ENCODE measurements at regions not wholly inside any gene's neighbourhood (a gene's known extent, or its start where the extent isn't known, plus 50 kb on each side); places are given as distances from the start of the nearest gene placed in this dataset.
"Not testable (repeated sequence)": the region's sequence is repeated elsewhere in the genome, so short reads cannot be mapped to it uniquely, and the experiment has no call there.

DNA sequence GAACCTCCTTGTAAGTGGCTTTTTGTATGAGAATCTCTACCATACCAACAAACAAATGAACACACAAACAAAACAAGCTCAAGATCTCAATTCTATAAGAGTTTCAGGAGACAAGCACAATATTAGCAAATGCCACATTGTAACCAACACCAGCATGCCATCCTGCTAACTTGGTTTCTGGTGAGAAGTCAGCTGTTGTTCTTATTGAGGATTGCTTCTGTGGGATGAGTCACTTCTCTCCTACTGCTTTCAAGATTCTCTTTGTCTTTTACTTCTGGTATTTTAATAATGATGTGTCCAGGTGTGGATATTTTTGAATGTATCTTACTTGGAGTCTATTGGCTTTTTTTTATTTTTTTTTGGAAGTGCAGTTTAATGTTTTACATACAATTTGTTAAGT is 131.7 kb downstream of the BCL2L11 start:
- no peak for DNase-seq

DNA sequence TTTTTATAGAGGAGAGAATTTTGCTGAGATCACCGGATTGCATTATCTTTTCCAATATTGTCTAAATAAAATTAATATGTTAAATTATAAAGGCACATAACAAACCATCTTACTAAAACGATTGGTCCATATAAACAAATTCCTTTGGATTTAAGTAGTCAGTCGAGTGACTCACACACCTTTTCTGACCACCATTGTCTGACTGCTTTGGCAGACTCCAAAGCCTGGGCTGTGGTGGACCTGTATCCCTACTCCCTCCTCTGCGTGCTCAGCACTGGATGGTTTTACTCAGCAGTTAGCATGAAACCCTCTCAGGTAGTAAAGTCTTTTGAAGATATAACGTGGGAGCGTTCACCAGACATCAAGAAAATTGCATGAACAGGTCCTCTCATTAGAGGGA is 134.2 kb downstream of the BCL2L11 start:
- not testable (repeated sequence) for DNase-seq

DNA sequence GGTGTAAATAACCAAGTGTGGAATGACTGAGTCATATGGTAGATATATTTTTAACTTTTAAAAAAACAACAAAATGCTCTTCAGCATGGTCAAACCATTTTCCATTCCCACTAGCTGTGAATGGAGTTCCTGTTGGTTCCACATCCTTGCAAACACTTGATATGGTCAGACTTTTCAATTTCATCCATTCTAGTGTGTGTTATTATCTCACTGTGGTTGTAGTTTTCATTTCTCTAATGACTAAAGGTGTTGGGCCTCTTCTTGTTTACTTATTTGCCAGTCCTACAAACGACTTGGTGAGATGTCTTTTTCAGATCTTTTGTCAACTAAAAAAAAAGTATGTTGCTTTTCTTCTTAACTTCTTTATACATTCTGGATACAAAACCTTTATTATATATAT is 135.9 kb downstream of the BCL2L11 start:
- not testable (repeated sequence) for DNase-seq

DNA sequence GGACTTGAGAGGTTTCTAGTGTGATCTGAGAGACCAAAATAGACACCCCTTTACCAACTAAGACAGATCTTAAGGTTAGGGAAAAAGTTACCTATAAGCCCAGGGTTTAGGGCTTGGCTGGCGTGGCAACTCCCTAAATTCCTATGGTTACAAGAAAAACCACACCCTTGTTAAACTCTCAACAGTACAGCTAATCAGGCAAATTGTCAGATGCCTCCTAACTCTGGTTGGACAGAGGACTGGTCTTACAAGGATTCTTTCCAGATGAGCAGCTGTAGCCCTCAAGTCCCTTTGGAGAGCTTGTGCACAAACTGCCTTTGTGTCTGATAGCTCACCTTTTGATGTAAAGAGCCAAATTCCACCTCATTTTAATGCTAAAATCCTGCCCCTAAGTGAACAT is 136.9 kb downstream of the BCL2L11 start:
- not testable (repeated sequence) for DNase-seq

DNA sequence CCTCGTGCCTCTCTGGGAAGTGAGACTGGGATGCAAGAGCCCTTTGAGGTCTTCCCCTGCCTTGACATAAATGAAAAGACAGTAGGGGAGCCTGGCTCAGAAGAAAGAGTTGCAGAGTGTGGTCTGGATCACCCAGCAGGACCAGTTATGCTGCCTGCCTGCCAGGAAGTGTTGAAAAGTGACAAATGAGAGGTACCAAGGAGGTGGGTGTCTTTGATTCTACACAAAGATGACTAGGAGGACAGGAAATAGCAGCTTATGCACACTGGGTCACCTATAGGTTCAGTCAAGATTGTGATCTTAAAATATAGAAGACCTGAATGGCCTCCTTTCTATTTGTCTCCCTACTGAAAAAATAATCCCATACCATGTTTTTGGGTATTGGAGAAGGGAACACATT is 137.6 kb downstream of the BCL2L11 start:
- not testable (repeated sequence) for DNase-seq

DNA sequence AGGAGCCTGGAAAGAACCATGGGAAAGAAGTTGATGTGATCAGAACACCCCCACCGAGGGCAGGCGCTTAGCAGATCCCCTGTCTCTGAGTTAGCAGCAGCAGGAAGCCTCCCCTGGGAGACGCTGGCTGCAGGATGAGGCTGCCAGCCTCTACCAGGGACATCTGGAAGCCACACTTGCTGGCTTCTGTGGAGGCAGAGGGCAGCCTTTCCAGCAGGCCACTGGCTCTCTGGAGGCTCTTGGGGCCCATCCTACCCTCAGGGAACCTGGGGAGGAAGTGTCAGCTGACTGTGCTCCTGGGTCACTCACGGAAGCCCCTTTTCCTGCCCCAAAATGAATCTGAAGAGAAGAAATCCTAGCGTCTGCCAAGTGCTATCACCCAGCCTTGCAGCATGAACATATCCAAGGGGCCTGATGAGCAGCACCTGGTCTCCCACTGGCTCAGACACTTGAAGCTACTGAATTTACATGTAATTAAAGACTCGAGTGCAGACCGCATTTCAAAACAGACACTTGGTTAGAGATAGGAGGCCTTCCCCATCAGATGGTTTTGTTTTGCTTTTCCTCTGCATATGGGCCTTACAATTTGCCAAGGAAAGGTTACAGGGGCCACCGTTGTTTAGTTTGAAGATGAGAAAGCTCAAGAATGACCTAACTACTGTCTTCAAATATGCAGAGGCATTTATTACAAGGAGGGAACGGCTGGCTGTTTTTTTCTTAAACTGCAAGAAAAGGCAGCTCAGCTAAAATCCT is 142.1 kb downstream of the BCL2L11 start:
- not testable (repeated sequence) for DNase-seq

DNA sequence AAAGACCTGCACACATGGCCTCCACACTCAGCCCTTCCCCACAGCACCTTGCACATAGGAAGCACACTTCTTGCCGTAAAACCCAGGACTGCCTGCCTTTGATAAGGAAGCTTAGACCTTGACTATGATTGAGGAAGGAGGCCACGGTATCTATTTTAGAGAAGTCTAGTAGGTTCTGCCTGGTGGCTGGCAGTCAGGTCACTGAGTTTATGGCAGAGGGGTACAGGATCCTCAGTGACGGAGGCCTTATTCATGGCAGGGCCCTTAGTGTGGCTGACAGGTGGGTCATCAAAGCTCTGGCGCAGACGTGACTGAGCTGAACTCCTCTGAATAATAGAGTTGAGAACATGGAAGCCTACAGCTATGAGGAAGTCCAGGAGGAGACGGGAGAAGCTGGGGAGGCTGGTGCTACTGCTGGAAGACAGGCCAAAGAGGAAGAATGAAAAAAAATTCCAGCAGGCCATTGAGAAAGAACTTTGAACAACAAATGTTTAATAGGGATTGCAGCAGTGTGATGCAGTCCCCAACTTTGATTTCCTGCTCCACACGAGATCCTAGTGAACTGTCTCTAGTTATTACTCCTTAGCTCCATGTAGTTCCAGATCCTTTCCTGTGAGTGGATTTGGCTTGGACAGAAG is 142.8 kb downstream of the BCL2L11 start:
- DNase-seq, result not testable (repeated sequence)

DNA sequence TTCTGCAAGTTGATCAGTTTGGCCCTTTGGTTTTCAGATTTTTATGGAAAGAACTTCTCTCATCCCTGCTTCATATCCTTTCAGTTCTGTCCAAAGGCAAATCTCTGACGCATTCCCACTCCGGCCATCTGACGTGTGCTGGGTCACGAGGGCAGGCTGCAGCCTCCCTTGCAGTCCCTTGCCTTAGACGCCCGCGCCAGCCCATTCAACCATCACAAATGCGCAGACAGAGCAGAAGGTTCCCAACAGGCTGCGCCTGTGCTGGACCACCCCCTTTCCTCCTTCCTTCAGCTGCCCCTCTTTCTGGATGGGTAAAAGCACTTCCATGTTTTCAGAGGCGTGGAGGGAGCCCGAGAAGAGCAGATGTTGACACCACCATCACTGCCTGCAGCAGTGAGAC is 144.2 kb downstream of the BCL2L11 start:
- DNase-seq, result not testable (repeated sequence)

DNA sequence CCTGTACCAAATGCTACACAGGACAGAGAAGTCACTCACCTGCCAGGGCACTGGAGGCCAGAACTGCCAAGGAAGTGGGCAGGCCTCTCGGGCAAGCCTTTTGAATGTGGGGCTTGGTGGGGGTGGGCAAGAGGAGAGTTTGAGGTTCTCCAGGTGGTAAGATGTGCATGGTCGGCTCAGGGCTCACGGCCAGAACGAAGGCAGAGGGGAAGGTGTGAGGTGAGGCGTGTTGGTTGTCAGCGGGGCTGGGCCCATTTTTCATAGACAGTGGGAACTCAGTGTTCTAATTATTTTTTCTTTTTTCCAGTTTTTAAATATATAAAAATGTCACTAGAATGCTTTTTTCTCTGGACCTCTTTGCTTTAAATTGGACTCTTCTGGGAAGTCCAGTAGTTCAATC is 145.8 kb downstream of the BCL2L11 start:
- not testable (repeated sequence) for DNase-seq

DNA sequence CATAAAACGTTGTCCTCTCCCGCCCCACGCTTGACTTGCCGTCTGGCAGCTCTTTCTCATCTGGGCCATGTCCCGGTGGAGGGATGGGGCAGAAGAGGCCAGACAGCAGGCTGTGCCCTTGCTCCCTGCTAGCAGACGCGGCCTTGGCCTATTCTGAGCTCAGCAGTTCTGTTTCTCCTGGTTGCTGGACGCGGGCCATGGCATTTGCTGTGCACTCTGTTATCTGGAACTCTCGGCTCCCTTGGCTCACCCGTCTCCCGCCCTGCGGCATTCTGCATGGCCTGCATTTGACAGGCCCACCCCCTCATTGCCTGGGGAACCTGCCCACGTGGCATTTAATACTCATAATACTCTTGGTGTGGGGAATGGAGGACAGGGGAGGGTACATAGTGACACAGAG is 146.3 kb downstream of the BCL2L11 start:
- DNase-seq, result not testable (repeated sequence)

DNA sequence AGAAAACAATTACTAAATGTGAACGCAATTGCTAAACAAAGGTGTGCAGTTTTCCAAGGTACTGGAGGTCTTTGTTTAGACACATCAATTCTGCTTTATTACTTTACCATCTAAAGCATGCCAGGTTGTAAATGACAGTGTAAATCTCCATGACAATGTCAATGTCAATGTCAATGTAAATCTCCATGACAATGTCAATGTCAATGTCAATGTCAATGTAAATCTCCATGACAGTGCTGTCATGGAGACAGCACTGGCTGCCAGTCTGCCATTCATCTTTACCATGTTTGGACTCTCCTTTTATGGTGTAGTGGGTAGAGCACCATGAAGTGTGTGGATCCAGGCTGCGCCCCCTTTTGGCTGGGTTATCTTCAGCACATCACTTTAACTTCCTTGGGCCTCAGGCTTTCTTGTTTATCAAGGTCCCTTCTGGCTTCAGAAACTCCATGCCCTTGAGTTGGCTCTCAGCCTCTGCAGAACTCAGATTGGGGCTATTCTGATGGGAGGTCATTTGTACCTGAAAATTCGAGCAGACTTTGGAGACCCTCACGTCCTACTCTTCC is 149.1 kb downstream of the BCL2L11 start:
- not testable (repeated sequence) for DNase-seq

DNA sequence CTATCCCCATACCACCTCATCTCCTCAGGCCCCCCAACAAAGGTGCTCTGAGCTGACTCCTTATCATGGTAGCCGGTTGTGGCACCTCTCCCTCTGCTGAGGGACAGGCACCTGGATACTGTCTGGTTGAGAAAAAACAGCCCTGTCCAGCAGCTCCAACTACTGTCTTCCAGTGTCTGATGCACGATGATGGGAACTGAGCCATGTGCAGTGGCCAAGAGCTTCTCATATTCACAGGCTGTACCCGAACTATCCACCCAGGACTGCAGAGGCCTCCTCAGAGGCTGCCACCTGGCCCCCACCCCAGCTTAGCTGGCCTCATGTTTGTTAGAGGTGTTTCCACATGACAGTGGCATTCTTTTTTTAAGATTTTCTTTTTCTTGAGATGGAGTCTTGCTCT is 149.9 kb downstream of the BCL2L11 start:
- DNase-seq, result not testable (repeated sequence)

DNA sequence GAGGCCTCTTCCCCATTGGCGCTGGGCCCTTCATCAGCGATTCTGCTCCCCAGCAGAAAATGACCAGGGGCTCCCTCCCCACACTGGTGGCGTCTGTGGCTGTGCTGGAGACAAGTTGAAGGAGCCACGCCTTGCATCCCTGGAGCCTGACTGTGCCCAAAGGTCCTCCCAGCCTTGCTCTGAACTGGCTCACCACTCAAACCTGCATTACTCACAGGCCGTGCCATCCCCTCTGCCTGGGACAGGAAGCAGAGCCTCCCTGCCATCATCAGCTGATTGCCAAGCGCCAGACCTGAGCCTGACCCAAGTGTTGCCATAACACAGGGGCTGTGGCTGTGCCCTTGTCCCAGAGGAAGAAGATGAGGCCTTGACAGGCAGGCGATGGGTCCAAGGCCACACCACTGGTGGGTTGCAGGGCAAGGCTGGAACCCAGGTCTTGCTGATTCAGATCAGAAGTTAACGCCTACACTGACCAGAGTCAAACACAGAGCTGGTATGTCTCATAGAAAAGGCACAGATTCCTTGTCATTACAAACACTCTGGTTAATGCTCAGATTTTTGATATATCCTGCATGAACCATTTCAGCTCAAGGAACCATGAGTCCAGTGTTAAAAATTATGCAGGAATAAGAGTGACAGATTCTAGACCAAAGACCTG is 151.1 kb downstream of the BCL2L11 start:
- DNase-seq, result not testable (repeated sequence)

DNA sequence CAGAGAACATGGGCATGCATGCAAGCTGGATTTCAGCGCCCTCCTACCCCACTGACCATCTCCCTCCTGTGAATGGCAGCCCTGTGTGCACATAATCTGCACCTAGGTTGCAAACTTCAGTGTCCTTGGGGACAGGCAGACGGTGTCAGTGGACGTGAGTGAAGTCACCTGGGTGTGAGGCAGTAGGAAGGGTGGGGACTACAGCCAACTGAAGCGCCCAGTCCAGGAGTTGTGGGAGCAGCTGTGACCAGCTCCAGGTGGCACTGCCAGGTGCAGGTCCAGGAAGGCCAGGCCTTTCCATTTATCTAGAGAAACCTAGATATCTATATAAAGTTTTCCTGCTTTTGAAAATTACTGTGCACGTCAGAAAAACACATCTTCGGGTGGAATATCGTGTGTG is 152.3 kb downstream of the BCL2L11 start:
- DNase-seq, result not testable (repeated sequence)

DNA sequence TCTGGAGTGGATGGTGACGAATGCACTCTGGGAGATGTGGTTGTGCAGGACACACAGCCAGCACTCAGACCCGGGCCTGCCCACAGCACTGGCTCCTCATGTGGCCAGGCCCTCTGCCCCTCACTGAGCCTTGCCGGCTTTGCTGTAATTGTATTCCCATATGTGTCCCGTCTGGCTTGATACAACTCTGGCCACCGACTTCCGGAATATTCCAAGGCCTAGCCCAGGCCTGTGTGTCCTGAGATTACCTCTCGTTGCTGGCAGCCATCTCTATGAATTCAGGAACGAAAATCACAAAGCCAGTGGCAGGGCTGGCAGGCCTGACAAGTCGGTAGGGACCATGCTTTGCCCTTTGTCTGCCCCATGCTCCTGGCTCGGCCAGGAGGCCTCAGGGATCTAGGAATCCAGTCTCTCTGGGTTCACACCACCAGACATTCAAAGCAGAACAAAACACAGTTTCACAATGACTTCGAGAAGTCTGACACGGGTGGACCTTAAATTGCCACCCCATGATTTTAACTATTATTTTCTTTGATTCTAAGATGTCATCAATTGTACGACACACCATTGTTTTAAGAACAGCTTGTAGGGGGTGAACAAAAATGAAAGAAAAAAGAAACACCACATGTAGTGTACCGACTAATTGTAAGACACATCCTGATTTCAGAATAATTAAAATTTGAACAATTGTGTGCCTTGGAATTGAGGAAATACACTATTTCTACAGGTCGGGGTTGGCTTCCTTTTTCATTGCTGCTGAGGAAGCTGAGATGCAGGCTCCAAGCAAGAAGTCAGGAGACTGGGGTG is 154.5 kb downstream of the BCL2L11 start:
- not testable (repeated sequence) for DNase-seq

DNA sequence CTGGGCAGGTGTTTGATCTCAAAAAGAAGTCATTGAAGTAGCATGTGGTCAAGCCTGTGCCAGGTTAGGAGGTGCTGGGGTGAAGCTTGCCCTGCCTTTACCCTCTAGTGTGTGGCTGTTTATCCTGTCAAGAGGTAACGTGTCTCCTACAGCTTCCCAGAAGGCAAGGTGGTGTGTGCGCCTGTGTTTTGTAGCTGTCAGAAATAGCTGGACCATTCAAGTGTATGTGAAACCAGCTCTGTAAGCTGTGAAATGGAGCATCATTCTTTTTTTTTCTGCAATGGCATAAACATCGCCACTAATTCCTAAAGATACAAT is 155.1 kb downstream of the BCL2L11 start:
- not testable (repeated sequence) for DNase-seq

DNA sequence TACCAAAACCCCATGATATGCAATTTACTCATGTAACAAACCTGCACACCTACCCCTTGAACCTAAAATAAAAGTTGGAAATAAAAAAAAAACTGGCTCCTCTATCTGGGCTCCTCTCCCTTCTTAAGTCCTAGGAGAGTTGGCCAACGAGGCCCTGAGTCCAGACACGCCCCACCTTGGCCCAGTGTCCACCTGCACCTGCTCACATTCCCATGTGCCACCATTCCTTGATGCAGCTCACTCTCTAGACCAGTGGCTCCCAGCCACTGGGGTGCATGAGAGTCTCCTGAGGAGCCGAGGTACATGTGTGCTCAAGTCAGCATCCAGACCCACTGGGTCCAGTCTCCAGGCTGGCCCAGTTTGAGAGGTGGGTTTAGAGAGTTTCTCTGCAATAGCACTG is 157.4 kb downstream of the BCL2L11 start:
- not testable (repeated sequence) for DNase-seq

DNA sequence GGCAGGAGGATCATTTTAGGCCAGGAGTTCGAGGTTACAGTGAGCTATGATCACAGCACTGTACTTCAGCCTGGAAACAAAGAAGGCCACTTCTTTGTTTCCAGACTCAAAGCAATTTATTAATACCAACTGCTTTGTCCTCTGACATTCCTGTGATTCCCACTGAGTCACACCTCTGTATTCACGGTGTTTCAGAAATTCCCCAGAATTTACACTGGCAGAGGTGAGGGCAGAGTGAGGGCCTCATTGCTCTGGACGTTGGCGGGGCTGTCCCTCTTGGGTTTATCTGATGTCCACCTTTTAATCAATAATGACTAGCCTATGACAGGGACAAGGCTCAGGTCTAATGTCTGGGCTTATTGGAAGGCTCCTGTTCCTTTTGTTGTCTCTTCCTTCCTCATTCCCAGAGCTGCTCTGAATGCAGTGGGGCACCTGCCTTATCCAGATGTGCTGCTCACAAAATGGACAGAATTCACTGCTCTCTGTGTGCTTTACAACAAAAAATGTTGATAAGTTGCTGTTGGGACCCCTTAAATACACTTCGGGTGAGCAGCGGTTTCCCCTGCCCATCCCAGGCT is 160.1 kb downstream of the BCL2L11 start:
- DNase-seq, result not testable (repeated sequence)

DNA sequence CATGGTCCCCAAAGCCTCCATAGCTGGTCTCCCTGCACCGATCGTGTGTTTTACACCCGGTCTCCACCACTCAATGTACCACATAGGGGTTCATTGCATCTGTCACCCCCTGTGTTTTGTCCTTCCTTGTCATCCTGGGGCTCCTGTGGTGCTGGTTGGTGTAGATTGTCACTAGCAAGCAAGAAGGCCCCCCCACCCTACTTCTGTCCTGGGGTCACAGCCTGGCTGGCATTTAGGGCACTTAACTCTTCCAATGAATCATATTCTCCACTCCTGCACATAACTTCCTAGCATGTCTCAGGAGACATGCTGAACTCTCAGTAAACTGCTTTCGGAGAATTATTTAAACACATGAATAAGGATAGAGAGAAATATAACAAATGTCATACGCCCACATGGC is 161.4 kb downstream of the BCL2L11 start:
- not testable (repeated sequence) for DNase-seq

DNA sequence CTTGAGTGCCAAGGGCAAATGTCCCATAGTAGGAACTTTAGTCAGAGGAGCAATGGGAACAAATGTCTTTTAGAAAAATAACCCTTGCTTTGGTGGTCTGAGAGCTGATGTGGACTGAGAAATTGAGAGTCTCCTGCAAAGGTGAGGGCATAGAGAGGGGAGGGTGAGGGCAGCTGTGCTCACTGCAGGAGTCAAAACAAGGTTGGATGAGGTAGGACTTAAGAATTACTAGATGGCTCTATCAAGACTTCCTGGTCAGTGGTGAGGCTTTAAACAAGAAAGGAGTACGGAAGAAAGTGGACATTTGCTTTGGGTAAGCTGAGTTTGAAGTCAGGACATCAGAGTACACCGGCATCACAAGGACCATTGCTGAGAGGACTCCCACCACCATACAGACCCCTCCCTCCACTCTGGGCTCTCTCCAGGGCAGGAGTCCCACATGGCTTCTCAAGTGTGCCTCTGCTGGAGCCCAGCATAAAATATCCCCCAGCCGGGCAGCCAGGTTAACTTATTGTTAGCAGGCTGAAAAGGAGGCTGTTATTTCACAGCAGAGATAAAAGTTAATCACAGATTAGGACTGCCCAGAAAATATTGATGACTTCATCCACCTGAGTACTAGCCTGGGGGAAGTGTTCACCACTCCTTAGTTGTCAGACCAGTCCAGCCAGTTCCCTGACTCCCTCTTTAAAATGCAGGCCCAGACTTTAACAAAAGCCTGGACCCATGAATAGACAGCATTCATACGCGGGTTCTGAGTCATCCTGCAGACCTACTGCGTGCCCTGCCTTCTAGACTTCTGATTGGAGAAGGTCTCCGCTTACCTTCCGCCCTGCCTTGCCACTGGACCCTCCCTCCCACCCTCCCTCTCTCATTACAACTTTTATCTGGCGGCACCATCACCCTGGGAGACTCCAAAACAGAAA is 167.2 kb downstream of the BCL2L11 start:
- not testable (repeated sequence) for DNase-seq

DNA sequence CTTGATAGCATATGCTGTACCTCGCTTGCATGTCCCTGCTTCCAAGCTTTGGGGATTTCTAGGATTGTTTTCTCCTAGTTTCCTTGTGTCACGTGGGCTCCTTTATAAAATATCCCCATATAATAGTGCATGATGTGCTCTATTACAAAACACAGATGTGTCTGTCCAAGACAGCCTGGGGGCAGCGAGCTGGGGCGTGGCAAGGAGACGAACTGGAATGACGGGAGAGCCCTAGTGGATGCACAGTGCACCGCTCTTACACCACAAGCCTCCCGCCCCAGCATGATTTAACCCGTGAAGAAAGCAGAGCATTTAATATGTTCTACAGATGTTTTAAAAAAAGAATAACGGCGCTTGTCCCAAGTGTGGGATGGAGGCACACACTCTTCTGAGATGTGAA is 169.7 kb downstream of the BCL2L11 start:
- not testable (repeated sequence) for DNase-seq

Measured in fibroblast of skin of right biceps (primary cell).